ENCODE measurements at regions not wholly inside any gene's neighbourhood (a gene's known extent, or its start where the extent isn't known, plus 50 kb on each side); places are given as distances from the start of the nearest gene placed in this dataset.
"Not testable (repeated sequence)": the region's sequence is repeated elsewhere in the genome, so short reads cannot be mapped to it uniquely, and the experiment has no call there.

GRCh38 chr9:16294133-16294770 is 576.2 kb downstream of the BNC2 start:
- Histone ChIP-seq H3F3A (ENCODE audit: control insufficient read depth, insufficient read depth) (no peaks in the 10 kb centered on the region), H3K4me1 (ENCODE audit: control insufficient read depth, low read length) (no peaks in the 10 kb centered on the region), H3K27ac (ENCODE audit: low read depth, low read length) (no peak overlapping the region), H3K9me2 (replicated peaks; ENCODE audit: control insufficient read depth, low read length) (no peaks in the 10 kb centered on the region), H4K20me1 (ENCODE audit: control insufficient read depth, insufficient read depth, low read depth, low read length) (no peaks in the 10 kb centered on the region), H3K9me3 (ENCODE audit: control insufficient read depth, insufficient read depth, low read length) (no peaks in the 10 kb centered on the region), H3K27me3 (ENCODE audit: control insufficient read depth, low read length) (no peaks in the 10 kb centered on the region), H3K36me3 (ENCODE audit: control insufficient read depth, low read length) (no peaks in the 10 kb centered on the region), H3K79me2 (ENCODE audit: control insufficient read depth, low read length) (no peaks in the 10 kb centered on the region), H3K4me3 (ENCODE audit: low read length) (no peak overlapping the region), H3K4me2 (ENCODE audit: low read length) (no peak overlapping the region)
- TF ChIP-seq CTCF (IDR thresholded peaks at IDR 0.05; ENCODE audit: low read depth, low read length, poor library complexity, severe bottlenecking) (no peak), EZH2phosphoT487 (IDR thresholded peaks at IDR 0.05; ENCODE audit: borderline replicate concordance, low read length) (no peak)

GRCh38 chr9:16294940-16295339 is 575.5 kb downstream of the BNC2 start:
- H3K9me2 ChIP-seq (replicated peaks; ENCODE audit: control insufficient read depth, low read length); H3K27me3 ChIP-seq (ENCODE audit: control insufficient read depth, low read length); H3K4me2 ChIP-seq (ENCODE audit: low read length); H3K79me2 ChIP-seq (ENCODE audit: control insufficient read depth, low read length); H3K36me3 ChIP-seq (ENCODE audit: control insufficient read depth, low read length); H3K4me1 ChIP-seq (ENCODE audit: control insufficient read depth, low read length); H3K4me3 ChIP-seq (ENCODE audit: low read length); H3K9me3 ChIP-seq (ENCODE audit: control insufficient read depth, insufficient read depth, low read length); H4K20me1 ChIP-seq (ENCODE audit: control insufficient read depth, insufficient read depth, low read depth, low read length); H3F3A ChIP-seq (ENCODE audit: control insufficient read depth, insufficient read depth); H3K27ac ChIP-seq (ENCODE audit: low read depth, low read length): not testable (repeated sequence)

- H3K4me3 ChIP-seq (ENCODE audit: low read length); H3K27me3 ChIP-seq (ENCODE audit: control insufficient read depth, low read length); H3K9me2 ChIP-seq (replicated peaks; ENCODE audit: control insufficient read depth, low read length); H3K9me3 ChIP-seq (ENCODE audit: control insufficient read depth, insufficient read depth, low read length); H3F3A ChIP-seq (ENCODE audit: control insufficient read depth, insufficient read depth); H3K27ac ChIP-seq (ENCODE audit: low read depth, low read length); H3K36me3 ChIP-seq (ENCODE audit: control insufficient read depth, low read length); H4K20me1 ChIP-seq (ENCODE audit: control insufficient read depth, insufficient read depth, low read depth, low read length); H3K4me2 ChIP-seq (ENCODE audit: low read length); H3K4me1 ChIP-seq (ENCODE audit: control insufficient read depth, low read length); H3K79me2 ChIP-seq (ENCODE audit: control insufficient read depth, low read length): not testable (repeated sequence)
Observed at GRCh38 chr9:16299368-16299767, 571.1 kb downstream of the BNC2 start.

- Histone ChIP-seq H3K79me2 (ENCODE audit: control insufficient read depth, low read length) (no peaks in the 10 kb centered on the region), H3K4me2 (ENCODE audit: low read length) (no peak overlapping the region), H3K36me3 (ENCODE audit: control insufficient read depth, low read length) (no peaks in the 10 kb centered on the region), H3K9me2 (replicated peaks; ENCODE audit: control insufficient read depth, low read length) (no peaks in the 10 kb centered on the region), H3F3A (ENCODE audit: control insufficient read depth, insufficient read depth) (no peaks in the 10 kb centered on the region), H4K20me1 (ENCODE audit: control insufficient read depth, insufficient read depth, low read depth, low read length) (no peaks in the 10 kb centered on the region), H3K27ac (ENCODE audit: low read depth, low read length) (no peak overlapping the region), H3K9me3 (ENCODE audit: control insufficient read depth, insufficient read depth, low read length) (no peaks in the 10 kb centered on the region), H3K4me1 (ENCODE audit: control insufficient read depth, low read length) (no peaks in the 10 kb centered on the region), H3K4me3 (ENCODE audit: low read length) (no peak overlapping the region), H3K27me3 (ENCODE audit: control insufficient read depth, low read length) (no peaks in the 10 kb centered on the region)
- TF ChIP-seq CTCF (IDR thresholded peaks at IDR 0.05; ENCODE audit: low read depth, low read length, poor library complexity, severe bottlenecking) = no peak
- TF ChIP-seq EZH2phosphoT487 (IDR thresholded peaks at IDR 0.05; ENCODE audit: borderline replicate concordance, low read length) = no peak
Observed at GRCh38 chr9:16303506-16303905, 567.0 kb downstream of the BNC2 start.
